COLO829 (cell line): ENCODE measurements at regions not wholly inside any gene's neighbourhood (a gene's known extent, or its start where the extent isn't known, plus 50 kb on each side); places are given as distances from the start of the nearest gene placed in this dataset.
"Not testable (repeated sequence)": the region's sequence is repeated elsewhere in the genome, so short reads cannot be mapped to it uniquely, and the experiment has no call there.

Source experiments
- DNase-seq: peaks from one replicate; pipeline ENCODE4 v3.0.0; 2012; ENCODE audit warnings: low spot score

DNA sequence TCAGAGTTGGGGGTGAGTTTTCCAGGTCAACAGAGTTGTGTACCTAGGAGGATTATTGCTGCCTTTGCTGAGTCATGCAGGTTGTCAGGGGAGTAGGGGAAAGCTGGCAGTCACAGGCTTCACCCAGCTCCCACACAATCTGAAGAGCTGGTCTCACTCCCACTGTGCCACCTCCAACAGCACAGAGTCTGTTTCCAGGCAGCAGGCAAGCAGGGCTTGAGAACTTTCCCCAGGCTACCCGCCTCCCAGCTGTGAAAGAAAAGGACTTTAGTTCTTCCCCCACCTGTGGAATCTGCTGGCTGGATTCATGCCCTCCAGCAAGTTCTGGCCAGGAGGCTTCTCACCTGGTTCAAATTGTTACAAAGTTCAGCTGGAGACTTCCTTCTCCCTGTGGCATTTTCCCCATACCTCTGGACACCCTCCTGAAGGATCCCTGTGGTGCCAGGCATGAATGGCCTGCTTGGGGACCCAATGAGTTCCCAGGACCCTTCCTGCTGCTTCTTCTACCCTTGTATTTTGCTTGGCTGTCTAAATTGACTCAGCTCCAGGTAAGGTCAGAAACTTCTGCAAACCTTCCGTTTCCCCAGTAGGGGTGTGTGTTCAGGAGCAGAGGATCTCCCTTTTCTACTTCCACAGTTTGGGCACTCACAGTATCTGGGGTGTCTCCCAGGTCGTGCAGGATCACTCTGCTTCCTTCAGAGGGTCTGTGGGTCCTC, 378.1 kb upstream of the MAN1A1 start:
- DNase-seq: no peak

DNA sequence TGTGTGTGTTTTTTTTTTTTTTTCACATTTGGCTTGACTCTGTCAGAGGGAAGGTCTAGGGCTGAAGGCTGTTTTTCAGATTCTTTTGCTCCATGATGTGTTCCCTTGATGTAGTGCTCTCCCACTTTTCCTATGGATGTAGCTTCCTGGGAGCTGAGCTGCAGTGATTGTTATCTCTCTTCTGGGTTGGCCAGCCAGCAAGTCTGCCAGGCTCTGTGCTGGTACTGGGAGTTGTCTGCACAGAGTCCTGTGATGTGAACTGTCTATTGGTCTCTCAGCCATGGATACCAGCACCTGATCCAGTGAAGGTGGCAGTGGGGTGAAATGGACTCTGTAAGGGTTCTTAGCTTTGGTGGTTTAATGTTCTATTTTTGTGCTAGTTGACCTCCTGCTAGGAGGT, 377.4 kb upstream of the MAN1A1 start:
- not testable (repeated sequence) for DNase-seq

DNA sequence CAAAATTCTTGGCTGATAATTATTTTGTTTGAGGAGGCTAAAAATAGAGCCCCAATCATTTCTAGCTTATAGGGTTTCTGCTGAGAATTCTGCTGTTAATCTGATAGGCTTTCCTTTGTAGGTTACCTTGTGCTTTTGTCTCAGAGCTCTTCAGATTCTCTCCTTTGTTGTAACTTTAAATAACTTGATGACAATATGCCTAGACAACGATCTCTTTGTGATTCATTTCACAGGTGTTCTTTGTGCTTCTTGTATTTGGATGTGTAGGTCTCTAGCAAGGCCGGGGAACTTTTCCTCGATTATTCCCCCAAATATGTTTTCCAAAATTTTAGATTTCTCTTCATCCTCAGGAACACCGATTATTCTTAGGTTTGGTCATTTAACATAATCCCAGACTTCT, 376.5 kb upstream of the MAN1A1 start:
- no peak for DNase-seq

DNA sequence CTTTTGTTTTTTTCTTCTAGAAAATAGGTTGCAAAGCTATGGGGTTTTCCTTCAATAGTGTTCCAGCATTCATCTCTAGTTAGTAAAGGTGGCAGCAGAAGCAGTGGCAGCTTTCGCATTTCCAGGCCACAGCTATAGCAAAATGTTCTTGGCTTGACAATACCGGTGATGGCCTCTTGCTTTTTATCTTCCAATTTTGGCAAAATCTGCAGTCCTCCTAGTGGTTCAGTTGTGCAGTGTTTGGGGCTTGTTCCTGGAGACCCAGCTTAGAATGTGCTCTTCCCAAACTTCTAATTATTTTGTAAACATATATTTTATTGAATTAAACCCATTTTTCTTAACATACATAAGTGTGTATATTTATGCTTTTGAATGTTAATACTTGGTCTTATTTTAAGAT, 370.6 kb upstream of the MAN1A1 start:
- DNase-seq: no peak

DNA sequence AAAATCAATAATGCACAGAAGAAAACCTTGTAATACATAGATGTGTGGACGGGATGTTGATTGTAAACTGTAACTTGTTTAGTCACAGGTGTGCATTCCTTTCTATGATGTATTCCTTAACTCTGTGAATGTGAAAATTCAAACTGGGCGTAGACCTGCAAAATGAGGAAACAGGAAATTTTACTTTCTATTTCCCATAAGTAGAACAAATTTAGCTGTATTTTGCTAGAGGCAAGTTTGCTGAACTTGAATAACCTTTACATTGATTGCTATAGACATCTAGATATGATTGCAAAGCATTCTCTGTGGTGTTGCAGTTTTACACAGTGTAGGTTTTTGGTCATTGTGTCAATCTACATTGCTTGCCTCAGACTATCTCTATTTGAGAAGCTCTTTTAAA, 368.4 kb upstream of the MAN1A1 start:
- no peak for DNase-seq

DNA sequence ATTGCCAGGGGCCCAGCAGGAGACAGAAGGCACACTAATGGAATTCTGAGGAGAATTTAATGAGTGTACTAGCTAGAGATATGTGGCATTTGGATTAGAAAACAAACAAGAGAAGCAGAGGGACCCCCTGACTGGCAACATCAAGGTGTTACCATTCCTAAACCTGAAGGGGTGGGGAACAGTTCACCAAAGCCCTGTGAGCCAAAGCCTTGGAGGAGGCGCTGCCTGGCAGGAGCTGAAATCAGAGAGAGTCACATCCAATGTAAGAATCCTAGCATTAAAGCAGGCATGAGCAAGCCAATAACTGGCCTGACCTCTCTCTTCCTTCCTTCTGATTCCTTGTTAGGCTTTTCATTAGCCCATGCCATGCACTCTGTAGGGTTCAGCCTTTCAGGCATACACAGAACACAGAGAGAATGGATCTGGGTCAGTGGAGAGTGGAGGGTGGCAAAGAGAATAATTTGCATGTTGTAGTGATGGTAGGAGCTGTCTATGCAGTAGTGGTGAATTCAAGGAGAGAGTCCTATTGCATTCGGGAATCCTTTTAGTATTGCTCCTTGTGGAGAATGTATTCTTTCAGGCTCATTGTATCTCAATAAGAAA, 367.2 kb upstream of the MAN1A1 start:
- no peak for DNase-seq

DNA sequence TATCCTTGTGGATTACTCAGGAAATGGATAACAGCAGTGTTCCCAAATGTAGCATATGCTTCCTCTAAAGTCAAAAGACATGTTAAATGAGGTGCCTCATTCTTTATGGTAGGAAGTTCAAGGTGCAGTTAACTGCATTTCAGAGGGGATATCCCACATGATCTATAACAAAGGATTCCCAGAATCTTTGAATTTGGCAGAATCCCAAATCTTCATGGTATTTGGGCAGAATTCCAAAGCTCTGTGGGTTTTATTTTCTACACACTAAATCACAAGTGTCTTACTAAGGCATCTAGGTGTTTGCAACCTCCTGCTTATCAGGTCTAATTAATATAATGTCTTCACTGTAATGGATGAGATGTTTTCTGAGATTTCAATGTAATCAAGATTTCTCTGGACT, 364.3 kb upstream of the MAN1A1 start:
- no peak for DNase-seq

DNA sequence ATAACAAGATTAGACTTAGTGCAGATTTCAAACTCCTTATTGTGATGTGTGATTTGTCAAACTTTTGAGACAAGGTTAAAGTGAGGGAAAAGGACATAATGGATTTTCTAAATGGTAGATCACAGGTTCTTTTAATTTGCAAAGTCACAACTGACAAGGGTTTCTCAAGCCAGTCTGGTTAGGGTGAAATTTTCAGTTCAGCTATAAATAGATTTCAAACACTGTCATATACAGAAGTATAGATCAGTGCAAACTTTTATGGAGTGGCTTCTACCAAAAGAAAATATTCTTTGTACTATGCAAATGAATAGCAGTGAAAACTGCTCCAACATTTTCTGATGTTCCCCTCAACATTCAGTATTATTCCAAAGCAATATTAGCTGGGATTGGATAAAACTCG, 337.1 kb upstream of the MAN1A1 start:
- no peak for DNase-seq

DNA sequence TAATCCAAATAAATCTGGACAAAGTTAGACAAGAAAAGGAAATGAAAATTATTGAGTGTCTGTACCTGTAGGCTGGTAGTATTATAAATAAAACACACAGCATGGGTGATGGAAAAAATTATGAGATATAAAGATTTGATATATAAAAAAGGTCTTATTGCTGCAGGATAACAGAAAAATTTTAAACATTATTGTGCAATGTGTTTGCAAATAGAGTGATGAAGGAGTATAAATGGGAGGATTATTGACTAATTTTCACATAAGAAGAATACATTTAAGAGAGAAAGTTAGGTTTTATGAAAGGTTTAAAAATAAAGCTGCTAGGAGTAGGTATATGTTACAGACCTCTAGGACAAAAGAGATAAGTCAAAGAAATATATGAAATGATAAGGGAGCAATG, 336.7 kb upstream of the MAN1A1 start:
- no peak for DNase-seq

DNA sequence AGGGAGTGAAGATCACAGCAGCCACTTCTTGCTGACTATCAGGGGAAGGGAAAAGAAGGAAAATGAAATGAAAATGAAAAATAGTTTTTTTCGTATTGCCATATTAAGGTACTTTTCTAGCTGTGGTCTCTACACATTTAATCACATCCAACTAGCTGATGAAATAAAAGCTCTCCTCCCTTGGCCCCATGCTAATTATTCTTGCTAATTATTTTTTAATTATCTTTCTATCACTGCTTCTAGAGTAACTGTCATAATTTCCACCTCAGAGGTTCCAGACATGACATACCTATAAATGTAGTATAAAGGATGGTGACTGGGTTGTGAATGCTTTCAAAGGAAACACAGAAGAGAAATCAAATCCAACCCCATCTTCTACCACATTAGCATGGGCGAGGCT, 334.1 kb upstream of the MAN1A1 start:
- DNase-seq: no peak

DNA sequence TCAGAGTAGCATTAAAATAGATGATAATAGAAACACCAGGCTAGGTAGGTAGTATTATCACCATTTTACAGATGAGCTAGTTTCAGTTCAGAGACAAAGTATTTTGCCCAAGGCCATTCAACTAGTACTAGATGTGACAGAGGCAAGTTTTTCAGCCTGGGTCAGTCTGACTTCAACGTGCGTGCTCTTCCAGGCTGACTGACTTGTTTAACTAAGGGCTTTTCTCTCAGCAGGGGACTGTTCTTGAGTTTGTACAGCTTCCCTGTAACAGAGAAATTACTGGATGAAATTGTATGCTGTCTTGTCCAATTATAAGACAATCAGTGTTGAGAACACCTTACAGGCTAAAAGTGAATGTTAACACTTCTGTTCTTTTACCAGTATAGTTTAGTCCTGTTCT, 333.5 kb upstream of the MAN1A1 start:
- no peak for DNase-seq

DNA sequence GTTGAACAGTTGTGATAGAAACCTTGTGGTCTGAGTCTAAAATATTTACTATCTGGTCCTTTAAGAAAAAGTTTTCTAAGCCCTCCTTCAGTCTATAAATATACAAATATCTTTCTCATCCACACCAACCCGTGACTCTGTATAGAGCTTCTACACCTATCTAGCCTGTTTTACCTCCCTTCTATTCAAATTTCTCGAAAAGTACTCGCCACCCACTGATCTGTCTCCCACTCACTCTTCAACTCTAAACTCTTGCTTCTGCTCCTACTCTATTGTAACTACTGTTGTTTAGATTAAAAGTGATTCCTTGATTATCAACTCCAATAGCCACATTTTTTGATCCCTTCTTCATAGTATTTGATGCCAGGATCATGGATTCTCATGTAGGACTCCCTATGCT, 329.4 kb upstream of the MAN1A1 start:
- DNase-seq: no peak

DNA sequence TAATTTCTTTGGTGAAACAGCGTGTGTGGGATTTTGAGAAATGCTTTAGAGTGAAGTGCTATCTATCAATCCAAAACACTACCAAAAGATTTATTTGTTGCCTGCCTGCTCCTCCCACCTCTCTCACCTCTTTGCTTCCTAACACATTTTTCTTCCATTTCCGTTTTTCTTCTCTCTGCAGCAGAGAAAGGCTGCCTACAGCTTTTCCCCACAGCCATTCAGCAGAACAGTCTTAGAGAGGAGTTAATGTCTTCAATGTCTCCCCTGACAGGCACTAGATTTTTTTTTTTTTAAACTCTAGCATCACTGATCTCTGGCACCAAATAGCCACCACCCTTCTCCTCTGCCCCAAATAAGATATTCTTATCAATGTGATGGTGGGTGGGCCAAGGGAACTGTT, 327.8 kb upstream of the MAN1A1 start:
- DNase-seq: no peak

DNA sequence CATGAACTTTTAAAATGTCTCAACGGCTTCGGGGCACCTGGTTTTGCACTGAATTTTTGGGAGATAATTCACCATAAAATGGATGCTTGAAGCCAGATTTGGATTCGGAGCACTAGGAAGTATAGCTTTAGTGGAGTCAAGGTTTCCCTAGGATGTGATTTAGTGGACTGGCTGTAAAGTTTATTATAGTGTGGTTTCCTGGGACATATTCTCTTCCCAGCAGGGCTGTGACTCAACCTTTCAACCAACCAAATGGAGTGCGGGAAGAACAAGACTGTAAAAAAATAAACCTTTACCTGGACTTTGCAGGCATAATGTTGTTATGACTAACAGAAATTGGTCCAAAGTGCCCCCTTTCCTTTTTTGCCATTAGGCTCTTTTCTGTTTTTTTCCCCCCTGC, 327.4 kb upstream of the MAN1A1 start:
- no peak for DNase-seq

DNA sequence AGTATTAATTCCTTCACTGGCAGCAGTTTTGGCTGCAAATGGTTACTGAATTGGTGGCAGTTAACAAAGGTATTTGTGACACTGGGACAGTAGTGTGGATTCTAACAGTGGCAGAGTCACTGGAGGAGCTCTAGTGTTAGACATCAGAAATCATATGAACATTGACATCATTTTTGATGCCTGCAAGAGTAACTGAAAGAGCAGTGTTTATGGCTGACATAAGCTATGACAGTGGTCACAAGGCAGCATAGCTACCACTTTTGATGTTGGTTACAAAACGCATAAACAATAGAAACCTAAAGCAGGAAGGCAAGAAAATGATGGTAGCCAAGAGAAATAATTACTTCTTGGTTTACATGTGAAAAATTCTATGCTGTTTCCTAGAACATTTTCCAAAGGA, 326.7 kb upstream of the MAN1A1 start:
- no peak for DNase-seq

DNA sequence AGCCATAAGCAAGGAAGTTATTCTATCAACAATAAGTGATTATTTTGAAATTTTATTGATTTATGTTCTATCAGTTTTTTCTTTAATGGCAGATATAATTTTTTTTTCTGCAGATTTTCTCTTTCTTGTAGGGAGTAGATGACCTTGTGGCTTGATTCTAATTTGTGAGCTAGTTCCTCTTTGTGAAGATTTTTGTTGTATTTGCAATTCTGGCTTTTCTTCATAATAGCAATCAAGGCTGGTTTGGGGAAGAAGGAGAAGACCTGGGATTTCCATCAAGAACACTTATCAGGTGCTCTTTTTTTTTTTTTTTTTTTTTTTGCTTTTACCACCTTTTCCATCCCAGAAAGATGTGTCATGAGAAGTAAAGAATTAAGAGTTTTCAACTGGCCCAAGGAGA, 324.2 kb upstream of the MAN1A1 start:
- DNase-seq: no peak

DNA sequence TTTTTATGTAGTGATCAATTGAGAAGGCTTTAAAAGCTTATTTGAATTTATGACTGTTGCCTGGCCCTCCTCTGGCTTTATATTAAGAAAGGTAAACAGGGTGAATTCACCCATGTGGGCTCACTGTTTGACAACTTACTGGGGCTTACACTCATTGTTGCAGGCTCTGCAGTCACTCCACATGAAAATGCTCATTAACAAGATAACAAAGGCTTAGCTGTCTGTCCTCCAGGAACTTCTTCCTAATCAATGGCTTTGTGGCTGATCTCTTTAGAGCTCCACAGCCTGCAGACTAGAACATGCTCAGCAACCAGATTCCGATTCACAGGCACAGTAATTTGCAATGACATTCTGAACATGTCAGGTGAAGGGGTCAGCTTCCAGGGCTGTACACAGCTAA, 323.2 kb upstream of the MAN1A1 start:
- no peak for DNase-seq

DNA sequence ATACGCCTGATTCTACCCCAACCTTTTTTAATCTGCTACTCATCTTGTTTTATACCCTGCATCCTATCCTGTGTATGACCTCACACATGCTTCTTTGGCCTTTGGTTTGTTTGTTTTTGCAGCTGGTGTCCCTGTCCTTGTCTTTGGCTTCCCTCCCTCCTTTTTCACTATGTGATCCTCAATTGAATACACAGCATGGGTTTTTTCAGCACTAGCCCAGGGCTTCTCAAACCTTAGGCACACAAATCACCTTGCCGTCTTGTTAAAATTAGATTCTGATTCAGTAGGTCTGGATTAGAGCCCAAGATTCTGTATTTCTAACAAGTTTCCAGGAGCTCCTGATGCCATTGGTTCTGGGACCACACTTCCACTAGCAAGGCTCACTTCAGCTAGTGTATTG, 321.5 kb upstream of the MAN1A1 start:
- DNase-seq: no peak

DNA sequence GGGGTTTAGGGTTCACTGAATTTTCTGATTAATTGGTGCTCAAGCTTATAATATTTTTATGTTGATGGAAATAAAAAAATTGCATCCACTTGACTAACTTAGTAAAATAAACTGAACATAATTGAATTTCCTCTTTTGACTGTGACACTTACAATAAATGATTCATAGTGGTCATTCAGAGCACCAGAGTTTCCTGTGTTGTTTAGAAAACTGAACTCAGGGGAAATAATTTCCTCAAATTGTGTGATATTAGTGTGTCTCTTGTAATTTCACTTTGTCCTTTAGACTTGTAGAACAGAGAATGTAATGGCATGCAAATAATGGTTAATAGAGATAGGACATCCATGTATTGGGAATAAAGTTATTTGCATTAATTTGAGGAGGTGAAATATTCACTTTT, 319.7 kb upstream of the MAN1A1 start:
- DNase-seq: no peak

DNA sequence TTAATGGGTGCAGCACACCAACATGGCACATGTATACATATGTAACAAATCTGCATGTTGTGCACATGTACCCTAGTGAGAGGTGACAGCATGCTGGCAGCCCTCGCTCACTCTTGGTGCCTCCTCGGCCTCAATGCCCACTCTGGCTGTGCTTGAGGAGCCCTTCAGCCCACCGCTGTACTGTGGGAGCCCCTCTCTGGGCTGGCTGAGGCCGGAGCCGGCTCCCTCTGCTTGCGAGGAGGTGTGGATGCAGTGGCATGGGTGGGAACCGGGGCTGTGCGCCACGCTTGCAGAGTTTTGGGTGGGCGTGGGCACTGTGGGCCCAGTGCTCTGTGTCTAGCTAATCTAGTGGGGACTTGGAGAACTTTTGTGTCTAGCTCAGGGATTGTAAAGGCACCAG, 315.9 kb upstream of the MAN1A1 start:
- not testable (repeated sequence) for DNase-seq

DNA sequence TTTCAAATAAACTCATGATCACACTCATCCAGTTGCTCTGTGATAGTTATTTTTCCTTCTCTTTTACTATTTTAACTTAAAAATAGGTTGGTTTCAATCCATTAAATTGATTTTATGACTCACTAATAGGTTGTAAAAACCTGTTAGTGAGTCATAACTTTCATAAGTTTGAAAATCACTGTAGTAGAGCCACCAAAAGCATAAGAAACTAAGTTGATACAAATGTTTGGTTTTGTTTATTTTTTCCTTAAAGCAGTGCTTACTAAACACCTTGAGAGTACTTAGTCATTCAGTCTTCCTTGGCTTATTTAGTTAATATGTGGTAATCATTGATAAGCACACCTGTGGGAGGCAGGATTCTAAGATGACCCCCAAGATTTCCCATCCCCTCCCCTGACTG, 312.1 kb upstream of the MAN1A1 start:
- no peak for DNase-seq

DNA sequence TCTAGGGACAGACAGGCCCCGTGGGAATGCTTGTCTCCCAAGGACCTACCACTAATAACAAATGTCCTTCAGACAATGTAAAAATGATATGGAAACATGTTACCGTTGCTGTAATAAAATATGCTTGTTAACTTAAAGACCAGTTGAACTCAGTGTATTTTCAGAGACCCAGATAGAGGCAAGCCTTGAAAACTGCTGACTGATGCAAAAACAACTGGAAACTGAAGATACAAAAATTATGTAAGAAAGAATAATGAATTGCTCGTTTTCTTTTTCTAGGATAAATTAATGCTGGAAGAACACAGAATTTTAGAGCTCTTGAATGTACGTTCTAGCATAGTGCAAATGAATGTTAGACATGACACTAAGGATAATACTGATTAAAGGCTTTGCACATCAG, 311.5 kb upstream of the MAN1A1 start:
- DNase-seq: no peak

DNA sequence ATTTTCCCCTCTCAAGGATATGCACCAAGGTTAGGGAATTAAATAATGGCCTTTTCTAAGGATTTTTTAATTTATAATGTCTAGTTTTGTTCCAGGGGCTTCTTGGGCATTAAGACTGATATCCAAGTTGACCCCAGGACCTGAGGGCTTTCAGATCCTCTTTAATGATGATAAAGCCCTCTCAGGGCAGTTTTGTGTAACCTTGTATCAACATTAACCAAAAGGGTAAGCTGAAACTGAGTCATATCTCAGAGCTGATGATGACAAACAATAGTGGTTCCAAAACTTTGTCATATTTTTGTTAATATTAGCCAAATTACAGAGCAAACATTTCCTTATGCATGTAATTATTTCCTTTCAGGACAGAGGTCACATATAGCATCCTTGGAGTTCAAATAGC, 309.4 kb upstream of the MAN1A1 start:
- DNase-seq: no peak

DNA sequence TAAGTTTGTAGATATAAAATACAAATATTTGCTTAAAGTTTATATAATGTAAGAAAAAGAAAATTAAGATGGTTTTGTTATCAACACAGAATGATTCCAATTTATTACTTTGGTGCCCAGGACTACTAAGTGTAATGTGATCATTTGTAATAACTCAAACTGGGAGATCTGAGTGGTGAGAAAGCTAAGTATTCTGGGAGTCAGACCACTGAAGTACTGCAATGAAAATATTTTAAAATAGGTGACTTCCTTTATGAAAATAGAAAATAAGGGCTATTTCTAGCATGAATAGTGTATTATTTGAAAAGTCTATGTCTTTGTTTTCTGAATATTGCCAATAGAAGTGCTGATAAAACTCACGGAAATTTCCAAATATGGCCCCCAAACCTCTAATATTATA, 305.6 kb upstream of the MAN1A1 start:
- no peak for DNase-seq
